HCT116 (cell line): ENCODE measurements at regions not wholly inside any gene's neighbourhood (a gene's known extent, or its start where the extent isn't known, plus 50 kb on each side); places are given as distances from the start of the nearest gene placed in this dataset.

Experiments
- ATAC-seq: fragments of 200-7000 bp; cut with Tn5 transposase; 2 replicates; pipeline ENCODE4 v1.9.1; 2020; ENCODE audit warnings: mild to moderate bottlenecking, moderate library complexity
- BruUV-seq: library from RNA; stranded (reverse); fragments of 400-500 nt; replicated peaks from 2 replicates; lab custom pipeline; 2021; lab: Mats Ljungman, UMichigan
- CTCF ChIA-PET: fragments of 300-600 bp; sonication (Branson Sonifier 250); formaldehyde crosslinking; loops from one replicate; lab custom pipeline; 2021; ENCODE audit warnings: antibody characterized with exemption; lab: Charles Lee
- POLR2A ChIA-PET: fragments of 300-600, 350-600 bp; sonication (Branson Sonifier 250); formaldehyde crosslinking; loops from one replicate; lab custom pipeline; 2021; ENCODE audit warnings: antibody characterized with exemption; lab: Charles Lee
- RAD21 ChIA-PET, 2 experiments: fragments of 300-600 bp; sonication (Branson Sonifier 250); formaldehyde crosslinking; loops; one replicate each; lab custom pipeline; 2023; ENCODE audit warnings: low total read pairs in 2 of 2; ENCODE audit not compliant: uncharacterized antibody in 2 of 2, unreplicated experiment in 2 of 2, low non-redundant PET in 1 of 2; lab: Charles Lee
- DNase-seq: peaks from one replicate; pipeline ENCODE4 v3.0.0-alpha.2; 2010; ENCODE audit warnings: low read depth, low spot score
- H2AFZ ChIP-seq: fragments of 200-600 bp; shearing (Covaris generic), sonication (generic); 2 replicates; pipeline ENCODE4 v1.6.1; 2017; ENCODE audit warnings: low read depth, mixed run types, mixed read lengths, antibody characterized with exemption, low read length; ENCODE audit not compliant: poor library complexity, severe bottlenecking
- H3K27ac ChIP-seq: 2 replicates; pipeline ENCODE4 v1.5.1; 2012; ENCODE audit warnings: low read depth, low read length
- H3K27me3 ChIP-seq: fragments of 200-600 bp; sonication (generic); 2 replicates; pipeline ENCODE4 v1.6.1; 2016; ENCODE audit warnings: mixed run types, low read length, mixed read lengths; ENCODE audit not compliant: insufficient read depth
- H3K36me3 ChIP-seq, 2 experiments: fragments of 200-500 bp in 1 of 2; fragments of 200-600 bp in 1 of 2; sonication (Bioruptor generic) in 1 of 2; sonication (generic) in 1 of 2; 2 replicates each; pipeline versions ENCODE4 v1.5.1 to v1.6.1; 2014 to 2016; ENCODE audit warnings: low read length in 2 of 2, inconsistent platforms in 1 of 2, mixed read lengths in 1 of 2, mixed run types in 1 of 2; ENCODE audit not compliant: insufficient read depth in 2 of 2, control insufficient read depth in 1 of 2
- H3K4me1 ChIP-seq, 2 experiments: fragments of 200-600 bp in 1 of 2; sonication (generic) in 1 of 2; 2 replicates each; pipeline versions ENCODE4 v1.5.1 to v1.6.1; 2012 to 2017; ENCODE audit warnings: low read length in 2 of 2, inconsistent platforms in 1 of 2, mild to moderate bottlenecking in 1 of 2, mixed read lengths in 1 of 2, mixed run types in 1 of 2, moderate library complexity in 1 of 2; ENCODE audit not compliant: insufficient read depth in 2 of 2, control insufficient read depth in 1 of 2
- H3K4me2 ChIP-seq: fragments of 200-600 bp; sonication (generic); 2 replicates; pipeline ENCODE4 v1.6.1; 2017; ENCODE audit warnings: mixed run types, low read length, mixed read lengths
- H3K4me3 ChIP-seq, 2 experiments: fragments of 200-600 bp in 1 of 2; sonication (generic) in 1 of 2; replicated peaks in 1 of 2; 2 replicates each; pipeline ENCODE4 v1.5.1; 2011 to 2016; ENCODE audit warnings: low read length in 2 of 2, control low read depth in 1 of 2, low read depth in 1 of 2, mild to moderate bottlenecking in 1 of 2, mixed read lengths in 1 of 2, mixed run types in 1 of 2
- H3K79me2 ChIP-seq: fragments of 200-600 bp; sonication (generic); 2 replicates; pipeline ENCODE4 v1.6.1; 2017; ENCODE audit warnings: mild to moderate bottlenecking, mixed run types, low read length, moderate library complexity, mixed read lengths; ENCODE audit not compliant: insufficient read depth
- H3K9ac ChIP-seq: fragments of 200-600 bp; sonication (generic); 2 replicates; pipeline ENCODE4 v1.6.1; 2016; ENCODE audit warnings: low read length, mixed read lengths
- H3K9me2 ChIP-seq: fragments of 200-600 bp; sonication (generic), shearing (Covaris generic); 2 replicates; pipeline ENCODE4 v1.6.1; 2017; ENCODE audit warnings: mixed run types, mild to moderate bottlenecking, moderate library complexity; ENCODE audit not compliant: insufficient read depth
- H3K9me3 ChIP-seq, 2 experiments: fragments of 200-500 bp in 1 of 2; fragments of 200-600 bp in 1 of 2; sonication (Bioruptor generic) in 1 of 2; sonication (generic) in 1 of 2; 2 replicates each; pipeline ENCODE4 v1.6.1; 2014 to 2017; ENCODE audit warnings: low read length in 2 of 2, mixed read lengths in 2 of 2, inconsistent platforms in 1 of 2, low read depth in 1 of 2, mild to moderate bottlenecking in 1 of 2, mixed run types in 1 of 2, moderate library complexity in 1 of 2; ENCODE audit not compliant: control insufficient read depth in 1 of 2, insufficient read depth in 1 of 2
- H4K20me1 ChIP-seq: fragments of 200-600 bp; sonication (generic), shearing (Covaris generic); 2 replicates; pipeline ENCODE4 v1.6.1; 2017; ENCODE audit warnings: mixed run types, mild to moderate bottlenecking, moderate library complexity; ENCODE audit not compliant: insufficient read depth
- ATF3 ChIP-seq: IDR thresholded peaks from 2 replicates; pipeline ENCODE4 v1.6.1; 2012
- CEBPB ChIP-seq: IDR thresholded peaks from 2 replicates; pipeline ENCODE4 v1.6.1; 2012; ENCODE audit warnings: low read depth
- CTCF ChIP-seq, 3 experiments: fragments of 200-600 bp in 1 of 3; sonication (generic) in 1 of 3; IDR thresholded peaks in 2 of 3; conservative IDR thresholded peaks in 1 of 3; 2 replicates each; pipeline ENCODE4 v1.5.1; 2012 to 2017; ENCODE audit warnings: low read depth in 2 of 3, low read length in 2 of 3, antibody characterized with exemption in 1 of 3, borderline replicate concordance in 1 of 3, control low read depth in 1 of 3, mild to moderate bottlenecking in 1 of 3, mixed read lengths in 1 of 3, mixed run types in 1 of 3, moderate library complexity in 1 of 3; ENCODE audit not compliant: insufficient read depth in 1 of 3
- EGR1 ChIP-seq: IDR thresholded peaks from 2 replicates; pipeline ENCODE4 v1.6.1; 2012; ENCODE audit warnings: low read depth
- ELF1 ChIP-seq: IDR thresholded peaks from 2 replicates; pipeline ENCODE4 v1.6.1; 2012; ENCODE audit warnings: low read depth, borderline replicate concordance
- EZH2 ChIP-seq: fragments of 200-600 bp; sonication (generic); IDR thresholded peaks from 2 replicates; pipeline ENCODE4 v1.6.1; 2017; ENCODE audit warnings: antibody characterized with exemption, mixed run types
- EZH2phosphoT487 ChIP-seq: fragments of 200-600 bp; IDR thresholded peaks from 2 replicates; pipeline ENCODE4 v1.6.1; 2018; ENCODE audit warnings: antibody characterized with exemption, borderline replicate concordance
- JUND ChIP-seq: IDR thresholded peaks from 2 replicates; pipeline ENCODE4 v1.6.1; 2012
- MAX ChIP-seq: IDR thresholded peaks from 2 replicates; pipeline ENCODE4 v1.6.1; 2012
- POLR2A ChIP-seq: IDR thresholded peaks from 2 replicates; pipeline ENCODE4 v1.7.0; 2011; ENCODE audit warnings: borderline replicate concordance; ENCODE audit not compliant: insufficient read depth, insufficient read length; ENCODE audit errors: extremely low read depth
- POLR2AphosphoS5 ChIP-seq: IDR thresholded peaks from 2 replicates; pipeline ENCODE4 v1.6.1; 2011; ENCODE audit warnings: mild to moderate bottlenecking, low read depth, low read length, moderate library complexity
- RAD21 ChIP-seq: IDR thresholded peaks from 2 replicates; pipeline ENCODE4 v1.6.1; 2012; ENCODE audit warnings: low read depth, mild to moderate bottlenecking
- SIN3A ChIP-seq: IDR thresholded peaks from 2 replicates; pipeline ENCODE4 v1.6.1; 2012; ENCODE audit warnings: low read depth
- SP1 ChIP-seq: IDR thresholded peaks from 2 replicates; pipeline ENCODE4 v1.6.1; 2012; ENCODE audit warnings: low read depth
- TCF7L2 ChIP-seq: IDR thresholded peaks from 2 replicates; pipeline ENCODE4 v1.7.0; 2011; ENCODE audit warnings: borderline replicate concordance, inconsistent platforms; ENCODE audit not compliant: insufficient read depth, insufficient read length; ENCODE audit errors: extremely low read depth
- YY1 ChIP-seq: IDR thresholded peaks from 2 replicates; pipeline ENCODE4 v1.6.1; 2011; ENCODE audit warnings: low read length, low read depth, moderate library complexity, mild to moderate bottlenecking; ENCODE audit not compliant: insufficient replicate concordance; ENCODE audit errors: extremely low read depth
- ZBTB33 ChIP-seq: IDR thresholded peaks from 2 replicates; pipeline ENCODE4 v1.6.1; 2011; ENCODE audit warnings: mild to moderate bottlenecking, low read length, moderate library complexity; ENCODE audit not compliant: insufficient replicate concordance; ENCODE audit errors: extremely low read depth
- ZFX ChIP-seq: fragments of 450-650 bp; IDR thresholded peaks from 2 replicates; pipeline ENCODE4 v1.6.1; 2017
- intact Hi-C: fragments of 100-400 bp; cut with micrococcal nuclease; formaldehyde crosslinking; loops from 2 replicates; pipeline ENCODE4 v1.10.0; 2022

DNA sequence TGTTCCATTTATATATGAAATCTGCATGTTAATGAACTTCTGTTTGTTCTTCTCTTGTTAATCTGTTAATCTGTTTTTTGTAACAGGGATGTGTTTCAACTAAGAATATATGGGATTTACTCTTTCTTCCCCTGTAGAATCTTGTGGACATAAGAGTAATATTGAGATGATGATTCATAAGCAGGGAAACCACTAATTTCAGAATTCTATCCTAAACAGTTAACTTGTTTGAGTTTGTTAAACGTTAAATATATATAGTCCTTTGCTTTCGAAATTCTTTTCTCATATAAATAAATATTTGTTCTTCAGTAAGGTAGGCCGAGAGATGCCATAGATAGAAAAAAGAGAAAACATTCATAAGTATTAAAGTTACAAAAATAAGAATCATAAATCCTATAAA lies 1052.2 kb upstream of the SPRY2 start:
- ChIA-PET RAD21 (no interaction called here), CTCF (no interaction called here), POLR2A (no interaction called here)
- Histone ChIP-seq H3K36me3 (no peaks in the 10 kb centered on the region), H3K9me3 (no peaks in the 10 kb centered on the region), H3K27me3 (no peaks in the 10 kb centered on the region), H3K27ac (no peak overlapping the region), H2AFZ (no peak overlapping the region), H3K9ac (no peak overlapping the region), H4K20me1 (no peaks in the 10 kb centered on the region), H3K4me3 (no peak overlapping the region), H3K4me2 (no peak overlapping the region), H3K79me2 (no peaks in the 10 kb centered on the region), H3K9me2 (no peaks in the 10 kb centered on the region), H3K4me1 (no peaks in the 10 kb centered on the region)
- no peak for ATAC-seq
- no peak for DNase-seq
- TF ChIP-seq RAD21 (no peak), SP1 (no peak), CTCF (IDR thresholded peaks at IDR 0.05 in 2 of 3, conservative IDR thresholded peaks at IDR 0.05 in 1 of 3; ENCODE audit: borderline replicate concordance in 1 of 3, insufficient read depth in 1 of 3, low read depth in 2 of 3, low read length in 2 of 3) (no peak), CEBPB (no peak), POLR2A (no peak), ZBTB33 (no peak), ATF3 (no peak), POLR2AphosphoS5 (no peak), EZH2 (no peak), SIN3A (no peak), EZH2phosphoT487 (no peak), ZFX (no peak), TCF7L2 (no peak), JUND (no peak), EGR1 (no peak), YY1 (no peak), MAX (no peak), ELF1 (no peak)
- BruUV-seq = no TSS peak
- intact Hi-C loops = no loop called here
